ENCODE measurements at regions not wholly inside any gene's neighbourhood (a gene's known extent, or its start where the extent isn't known, plus 50 kb on each side); places are given as distances from the start of the nearest gene placed in this dataset.

GRCh38 chr22:47575291-47575690 lies 812.8 kb downstream of the TBC1D22A start:
- no peak for ATAC-seq
- H3K9me3 Mint-ChIP-seq: peaks cover 97% of the 10 kb centered on the region
- H3K36me3 ChIP-seq (ENCODE audit: insufficient read depth): peaks cover 5% of the 10 kb centered on the region
- no peak overlapping the region for H3K4me2 ChIP-seq
- H4K20me1 ChIP-seq (replicated peaks; ENCODE audit: insufficient read depth): no peaks in the 10 kb centered on the region
- no peak overlapping the region for H2AFZ ChIP-seq
- no peak overlapping the region for H3K27ac Mint-ChIP-seq
- no peaks in the 10 kb centered on the region for H3K9me2 ChIP-seq (ENCODE audit: insufficient read depth)
- H3K4me3 Mint-ChIP-seq: no peak overlapping the region
- H3K4me1 ChIP-seq (ENCODE audit: insufficient read depth): no peaks in the 10 kb centered on the region
- H3K4me1 Mint-ChIP-seq: no peaks in the 10 kb centered on the region
- peaks cover 7% of the 10 kb centered on the region for H3K27me3 Mint-ChIP-seq (ENCODE audit: insufficient read depth, low read depth, poor library complexity)
- no peak for DNase-seq (ENCODE audit: low spot score)
- peaks cover 51% of the 10 kb centered on the region for H3K36me3 Mint-ChIP-seq (ENCODE audit: low read depth)
- H3F3A ChIP-seq (replicated peaks; ENCODE audit: low read depth): no peaks in the 10 kb centered on the region
- H3K27ac ChIP-seq (ENCODE audit: low read depth): no peak overlapping the region
- no peak overlapping the region for H3K4me3 ChIP-seq
- H3K79me2 ChIP-seq (replicated peaks; ENCODE audit: insufficient read depth): no peaks in the 10 kb centered on the region
- H3K27me3 ChIP-seq (ENCODE audit: insufficient read depth): no peaks in the 10 kb centered on the region
- TF ChIP-seq REST (IDR thresholded peaks at IDR 0.05; ENCODE audit: unreplicated experiment): no peak

- H4K20me1 ChIP-seq (replicated peaks; ENCODE audit: insufficient read depth): no peaks in the 10 kb centered on the region
- TF ChIP-seq ZNF462 (CRISPR knock-in tag; IDR thresholded peaks at IDR 0.05) (no peak), JUNB (IDR thresholded peaks at IDR 0.05; ENCODE audit: unreplicated experiment) (no peak)
- H3K4me3 ChIP-seq: no peak overlapping the region
- Mint-ChIP-seq H3K36me3 (ENCODE audit: low read depth) (peaks cover 53% of the 10 kb centered on the region), H3K27ac (no peak overlapping the region), H3K4me1 (no peaks in the 10 kb centered on the region), H3K4me3 (no peak overlapping the region), H3K27me3 (ENCODE audit: insufficient read depth, low read depth, poor library complexity) (peaks cover 7% of the 10 kb centered on the region), H3K9me3 (peaks cover 99% of the 10 kb centered on the region)
- H3K36me3 ChIP-seq (ENCODE audit: insufficient read depth): no peaks in the 10 kb centered on the region; the same call in none of the 2 replicates
- H3K27me3 ChIP-seq (ENCODE audit: insufficient read depth): no peaks in the 10 kb centered on the region
- no peak overlapping the region for H2AFZ ChIP-seq
- no peak overlapping the region for H3K27ac ChIP-seq (ENCODE audit: low read depth)
- H3F3A ChIP-seq (replicated peaks; ENCODE audit: low read depth): no peaks in the 10 kb centered on the region
- no peaks in the 10 kb centered on the region for H3K4me1 ChIP-seq (ENCODE audit: insufficient read depth)
- DNase-seq (ENCODE audit: low spot score) (no peak), ATAC-seq (no peak)
- no peaks in the 10 kb centered on the region for H3K9me2 ChIP-seq (ENCODE audit: insufficient read depth)
- H3K4me2 ChIP-seq: no peak overlapping the region
- H3K79me2 ChIP-seq (replicated peaks; ENCODE audit: insufficient read depth): no peaks in the 10 kb centered on the region
These were observed 812.1 kb downstream of the TBC1D22A start for GRCh38 chr22:47574556-47574955.

Measured in GM23338 (cell line).